ENCODE measurements at regions not wholly inside any gene's neighbourhood (a gene's known extent, or its start where the extent isn't known, plus 50 kb on each side); places are given as distances from the start of the nearest gene placed in this dataset.

DNA sequence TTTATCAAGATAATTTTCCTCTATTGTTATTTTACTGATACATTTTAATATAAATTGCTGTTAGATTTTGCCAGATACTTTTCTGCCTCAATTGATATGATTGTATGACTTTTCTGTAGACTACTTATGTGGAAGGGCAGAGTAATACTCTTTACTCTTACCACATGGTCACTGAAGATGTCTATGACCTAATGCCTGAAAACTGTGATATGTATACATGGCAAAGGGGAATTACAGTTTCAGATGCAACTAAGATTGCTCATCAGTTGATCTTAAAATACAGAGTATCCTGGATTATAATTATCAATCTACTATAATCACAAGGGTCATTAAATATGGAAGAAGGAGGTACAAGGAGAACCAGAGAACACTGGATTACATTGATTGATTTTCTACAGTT, 1528.0 kb downstream of the BRINP3 start:
- Histone ChIP-seq H3K4me3 (replicated peaks; ENCODE audit: low read depth, low read length) (no peak overlapping the region), H3K27me3 (replicated peaks; ENCODE audit: control insufficient read depth, insufficient read depth, low read length) (no peaks in the 10 kb centered on the region), H3K36me3 (ENCODE audit: control insufficient read depth, insufficient read depth, low read length) (no peaks in the 10 kb centered on the region)
- TF ChIP-seq, protein P1, sequence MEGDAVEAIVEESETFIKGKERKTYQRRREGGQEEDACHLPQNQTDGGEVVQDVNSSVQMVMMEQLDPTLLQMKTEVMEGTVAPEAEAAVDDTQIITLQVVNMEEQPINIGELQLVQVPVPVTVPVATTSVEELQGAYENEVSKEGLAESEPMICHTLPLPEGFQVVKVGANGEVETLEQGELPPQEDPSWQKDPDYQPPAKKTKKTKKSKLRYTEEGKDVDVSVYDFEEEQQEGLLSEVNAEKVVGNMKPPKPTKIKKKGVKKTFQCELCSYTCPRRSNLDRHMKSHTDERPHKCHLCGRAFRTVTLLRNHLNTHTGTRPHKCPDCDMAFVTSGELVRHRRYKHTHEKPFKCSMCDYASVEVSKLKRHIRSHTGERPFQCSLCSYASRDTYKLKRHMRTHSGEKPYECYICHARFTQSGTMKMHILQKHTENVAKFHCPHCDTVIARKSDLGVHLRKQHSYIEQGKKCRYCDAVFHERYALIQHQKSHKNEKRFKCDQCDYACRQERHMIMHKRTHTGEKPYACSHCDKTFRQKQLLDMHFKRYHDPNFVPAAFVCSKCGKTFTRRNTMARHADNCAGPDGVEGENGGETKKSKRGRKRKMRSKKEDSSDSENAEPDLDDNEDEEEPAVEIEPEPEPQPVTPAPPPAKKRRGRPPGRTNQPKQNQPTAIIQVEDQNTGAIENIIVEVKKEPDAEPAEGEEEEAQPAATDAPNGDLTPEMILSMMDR (IDR thresholded peaks at IDR 0.05; ENCODE audit: insufficient read depth, low read length, poor library complexity, severe bottlenecking) = no peak
- no peak for DNase-seq (ENCODE audit: extremely low read depth, insufficient read length)

DNA sequence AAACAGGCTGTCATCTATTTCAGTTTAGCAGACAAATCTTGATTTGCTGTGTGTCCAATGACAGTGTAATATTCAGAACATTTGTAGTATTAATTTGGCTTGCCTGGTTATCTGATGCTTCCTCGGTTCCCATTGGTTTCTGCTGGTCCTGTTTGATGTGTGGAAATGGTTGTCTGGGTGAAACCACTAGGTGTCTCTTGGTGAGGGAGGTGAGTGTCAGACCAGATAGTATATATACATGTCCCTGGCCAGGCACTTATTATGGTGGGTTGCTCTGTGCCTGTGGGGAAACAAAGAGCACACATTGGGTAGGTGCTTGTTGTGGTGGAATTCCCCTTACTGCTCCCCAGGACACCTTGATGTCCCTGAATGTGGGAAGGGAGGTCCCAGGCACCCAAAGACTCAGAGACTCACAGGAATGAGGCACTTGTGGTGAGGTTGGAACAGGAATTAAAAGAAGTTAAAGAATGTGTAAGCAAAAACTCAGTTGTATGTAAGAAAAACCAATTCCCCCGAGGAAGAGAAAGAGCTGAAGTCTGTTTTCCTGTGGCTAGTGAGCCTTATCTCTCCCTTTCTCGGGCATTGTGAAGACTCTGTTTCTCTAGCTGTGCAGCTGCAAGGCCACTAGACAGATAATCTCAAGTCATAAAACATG, 1519.1 kb downstream of the BRINP3 start:
- TF ChIP-seq, protein P1 (IDR thresholded peaks at IDR 0.05; ENCODE audit: insufficient read depth, low read length, poor library complexity, severe bottlenecking) = no peak
- Histone ChIP-seq H3K27me3 (replicated peaks; ENCODE audit: control insufficient read depth, insufficient read depth, low read length) (no peaks in the 10 kb centered on the region), H3K4me3 (replicated peaks; ENCODE audit: low read depth, low read length) (no peak overlapping the region), H3K36me3 (ENCODE audit: control insufficient read depth, insufficient read depth, low read length) (no peaks in the 10 kb centered on the region)
- DNase-seq (ENCODE audit: extremely low read depth, insufficient read length) = no peak

DNA sequence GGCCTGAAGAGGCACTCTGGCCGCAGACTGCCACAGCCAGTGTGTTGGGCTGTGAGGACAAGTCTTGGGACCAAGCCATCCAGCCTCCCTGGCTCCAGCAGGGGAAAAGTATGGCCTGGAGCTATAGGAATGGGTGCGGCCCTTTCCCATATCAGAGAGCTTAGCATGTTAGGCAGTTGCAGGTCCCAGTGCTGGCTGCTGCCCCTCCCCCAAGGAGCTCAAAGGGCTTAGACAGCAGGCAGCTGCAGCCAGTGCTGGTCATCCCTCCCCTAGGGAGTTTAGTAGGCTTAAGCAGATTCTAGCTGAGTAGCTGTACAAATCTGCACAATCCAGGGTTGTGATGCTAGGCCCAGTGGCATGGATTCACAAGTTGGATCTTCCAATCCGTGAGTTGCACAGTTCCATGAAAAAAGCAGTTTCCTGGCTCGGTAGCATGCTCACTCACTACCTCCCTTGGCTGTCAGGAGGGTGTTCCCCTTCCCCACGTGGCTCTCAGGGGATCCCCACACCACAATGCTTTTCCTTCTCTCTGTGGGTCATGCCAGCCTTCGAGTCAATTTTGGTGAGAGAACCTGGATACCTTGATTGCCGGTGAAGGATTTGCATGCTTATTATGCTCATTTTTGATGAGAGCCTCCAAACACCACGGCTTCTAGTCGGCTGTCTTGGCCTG, 1490.8 kb downstream of the BRINP3 start:
- Histone ChIP-seq H3K27me3 (replicated peaks; ENCODE audit: control insufficient read depth, insufficient read depth, low read length) (no peaks in the 10 kb centered on the region), H3K36me3 (ENCODE audit: control insufficient read depth, insufficient read depth, low read length) (no peaks in the 10 kb centered on the region), H3K4me3 (replicated peaks; ENCODE audit: low read depth, low read length) (no peak overlapping the region)
- DNase-seq (ENCODE audit: extremely low read depth, insufficient read length) = no peak
- TF ChIP-seq, protein P1 (IDR thresholded peaks at IDR 0.05; ENCODE audit: insufficient read depth, low read length, poor library complexity, severe bottlenecking) = no peak

- H3K4me3 ChIP-seq (replicated peaks; ENCODE audit: low read depth, low read length) = no peak overlapping the region
- DNase-seq (ENCODE audit: extremely low read depth, insufficient read length) = no peak
- TF ChIP-seq, protein P1 (IDR thresholded peaks at IDR 0.05; ENCODE audit: insufficient read depth, low read length, poor library complexity, severe bottlenecking) = no peak
Measured at GRCh38 chr1:188988589-188988988, 1489.1 kb downstream of the BRINP3 start.

DNA sequence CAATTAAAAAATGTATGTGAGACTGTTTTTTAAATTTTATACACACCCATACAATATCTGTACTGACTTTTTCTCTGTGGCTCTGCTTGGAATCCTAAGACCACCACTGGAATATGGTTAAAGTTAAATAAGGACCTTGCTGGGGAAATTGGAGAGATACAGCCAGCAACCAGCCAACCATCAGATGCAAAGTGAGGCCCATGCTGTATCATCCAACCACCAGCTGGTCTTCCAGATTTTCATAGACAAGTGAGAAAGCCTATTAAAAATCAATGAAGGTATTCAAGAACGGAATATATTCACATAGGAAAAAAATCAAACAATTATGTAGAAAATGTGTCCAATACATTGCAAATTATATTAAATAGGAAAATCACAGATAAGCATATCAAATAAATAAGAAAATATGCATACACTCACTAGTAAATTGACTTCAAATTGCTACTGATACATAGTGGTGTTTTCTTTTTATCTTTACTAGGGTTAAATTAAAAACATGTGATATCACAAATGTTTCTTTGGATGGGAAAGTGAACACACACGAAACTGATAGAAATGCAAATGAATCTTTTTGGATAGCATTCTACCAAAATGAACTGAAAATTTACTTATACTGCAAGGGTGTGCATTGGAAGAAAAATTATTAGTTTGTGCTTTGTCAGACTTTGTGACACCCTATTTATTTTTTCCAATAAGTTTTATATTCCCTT, 1486.3 kb downstream of the BRINP3 start:
- TF ChIP-seq, protein P1 (IDR thresholded peaks at IDR 0.05; ENCODE audit: insufficient read depth, low read length, poor library complexity, severe bottlenecking) = no peak
- DNase-seq (ENCODE audit: extremely low read depth, insufficient read length) = no peak
- H3K4me3 ChIP-seq (replicated peaks; ENCODE audit: low read depth, low read length) = no peak overlapping the region
- H3K36me3 ChIP-seq (ENCODE audit: control insufficient read depth, insufficient read depth, low read length) = no peaks in the 10 kb centered on the region
- no peaks in the 10 kb centered on the region for H3K27me3 ChIP-seq (replicated peaks; ENCODE audit: control insufficient read depth, insufficient read depth, low read length)

More at GRCh38 chr1:188988589-188988988, 1489.1 kb downstream of the BRINP3 start:
- Histone ChIP-seq H3K36me3 (ENCODE audit: control insufficient read depth, insufficient read depth, low read length) (no peaks in the 10 kb centered on the region), H3K27me3 (replicated peaks; ENCODE audit: control insufficient read depth, insufficient read depth, low read length) (no peaks in the 10 kb centered on the region)

Measured in GM06990 (cell line).